Panc1 (cell line): ENCODE measurements at regions not wholly inside any gene's neighbourhood (a gene's known extent, or its start where the extent isn't known, plus 50 kb on each side); places are given as distances from the start of the nearest gene placed in this dataset.

ENCODE experiments used
- ATAC-seq: fragments of 200-7000 bp; cut with Tn5 transposase; 2 replicates; pipeline ENCODE4 v1.9.1; 2020; ENCODE audit warnings: mild to moderate bottlenecking, moderate library complexity
- BruUV-seq: library from RNA; stranded (reverse); fragments of 400-500 nt; replicated peaks from 2 replicates; lab custom pipeline; 2021; lab: Mats Ljungman, UMichigan
- CTCF ChIA-PET: fragments of 300-600 bp; sonication (Branson Sonifier 250); formaldehyde crosslinking; loops from one replicate; lab custom pipeline; 2022; ENCODE audit warnings: antibody characterized with exemption; lab: Charles Lee
- POLR2A ChIA-PET: fragments of 300-600 bp; sonication (Branson Sonifier 250); formaldehyde crosslinking; loops from one replicate; lab custom pipeline; 2022; ENCODE audit warnings: antibody characterized with exemption; lab: Charles Lee
- DNase-seq: peaks from one replicate; pipeline ENCODE4 v3.0.0-alpha.2; 2010; ENCODE audit warnings: low read depth, low spot score
- H3K27ac ChIP-seq: 2 replicates; pipeline ENCODE4 v1.5.1; 2011; ENCODE audit warnings: mild to moderate bottlenecking, low read length, inconsistent platforms
- H3K27me3 ChIP-seq: fragments of 200-500 bp; sonication (Bioruptor generic); 2 replicates; pipeline ENCODE4 v1.6.0; 2014; ENCODE audit warnings: low read length, inconsistent platforms; ENCODE audit not compliant: control insufficient read depth, insufficient read depth
- H3K36me3 ChIP-seq: fragments of 200-500 bp; sonication (Bioruptor generic); 2 replicates; pipeline ENCODE4 v1.5.1; 2014; ENCODE audit warnings: inconsistent platforms, mild to moderate bottlenecking, low read length, moderate library complexity; ENCODE audit not compliant: control insufficient read depth, insufficient read depth
- H3K4me1 ChIP-seq: 2 replicates; pipeline ENCODE4 v1.5.1; 2011; ENCODE audit warnings: inconsistent platforms, mild to moderate bottlenecking, low read length, moderate library complexity; ENCODE audit not compliant: control insufficient read depth, insufficient read depth
- H3K4me3 ChIP-seq, 2 experiments: 2 replicates each; pipeline ENCODE4 v1.5.1; 2011 to 2012; ENCODE audit warnings: low read depth in 2 of 2, low read length in 2 of 2, mild to moderate bottlenecking in 2 of 2, inconsistent platforms in 1 of 2, moderate library complexity in 1 of 2
- H3K9me3 ChIP-seq: fragments of 200-500 bp; sonication (Bioruptor generic); 2 replicates; pipeline ENCODE4 v1.5.1; 2014; ENCODE audit warnings: low read depth, mild to moderate bottlenecking, inconsistent platforms, low read length, moderate library complexity; ENCODE audit not compliant: control insufficient read depth, insufficient read depth
- CTCF ChIP-seq: fragments of 450-650 bp; IDR thresholded peaks from 2 replicates; pipeline ENCODE4 v1.5.1; 2017; ENCODE audit warnings: mild to moderate bottlenecking
- POLR2AphosphoS5 ChIP-seq: IDR thresholded peaks from 2 replicates; pipeline ENCODE4 v1.6.1; 2012; ENCODE audit warnings: mild to moderate bottlenecking, low read depth, low read length, moderate library complexity
- REST ChIP-seq, 2 experiments: IDR thresholded peaks; 2 replicates each; pipeline ENCODE4 v1.6.1; 2011 to 2012; ENCODE audit warnings: low read depth in 2 of 2, control low read depth in 1 of 2, low read length in 1 of 2, mild to moderate bottlenecking in 1 of 2, moderate library complexity in 1 of 2; ENCODE audit not compliant: insufficient read depth in 1 of 2
- SIN3A ChIP-seq: IDR thresholded peaks from 2 replicates; pipeline ENCODE4 v1.6.1; 2012; ENCODE audit warnings: low read depth, mild to moderate bottlenecking, low read length, moderate library complexity, borderline replicate concordance; ENCODE audit not compliant: insufficient read depth
- TCF7L2 ChIP-seq: IDR thresholded peaks from 2 replicates; pipeline ENCODE4 v1.6.1; 2011; ENCODE audit warnings: mild to moderate bottlenecking, low read depth, low read length, inconsistent platforms
- in situ Hi-C: cut with HindIII; loops from 2 replicates; pipeline ENCODE4 v1.10.0; 2016; ENCODE audit warnings: low sequenced_read_pairs, low pct_unique_long_range_greater_than_20kb
- intact Hi-C: fragments of 100-400 bp; cut with micrococcal nuclease; formaldehyde crosslinking; loops from one replicate; pipeline ENCODE4 v1.10.0; 2022; ENCODE audit not compliant: unreplicated experiment

- no peak for ATAC-seq
- Histone ChIP-seq H3K4me3 (no peak overlapping the region), H3K27me3 (no peaks in the 10 kb centered on the region), H3K9me3 (no peaks in the 10 kb centered on the region), H3K27ac (no peak overlapping the region), H3K36me3 (no peaks in the 10 kb centered on the region), H3K4me1 (no peaks in the 10 kb centered on the region)
- no peak for DNase-seq
- TF ChIP-seq TCF7L2 (no peak), POLR2AphosphoS5 (no peak), CTCF (no peak), REST (IDR thresholded peaks at IDR 0.05; ENCODE audit: insufficient read depth in 1 of 2, low read depth in 2 of 2, low read length in 1 of 2) (no peak), SIN3A (no peak)
- ChIA-PET CTCF (no interaction called here), POLR2A (interaction anchor here (0.6 kb wide), 1 partner anchor 243 kb away, joined by 3 read pairs; no protein-coding TSS in a partner anchor)
- BruUV-seq, result no TSS peak
- in situ Hi-C loops (no loop called here), intact Hi-C loops (no loop called here)
These were observed 72.9 kb downstream of the C1QL2 start for GRCh38 chr2:119085613-119086012.

GRCh38 chr2:119083416-119083815, 75.1 kb downstream of the C1QL2 start:
- TF ChIP-seq REST (IDR thresholded peaks at IDR 0.05; ENCODE audit: insufficient read depth in 1 of 2, low read depth in 2 of 2, low read length in 1 of 2), result no peak
- no peak for TF ChIP-seq SIN3A
- no peak for TF ChIP-seq POLR2AphosphoS5
- no peak for TF ChIP-seq TCF7L2
- TF ChIP-seq CTCF, result no peak
- no peaks in the 10 kb centered on the region for H3K27me3 ChIP-seq
- in situ Hi-C loops (no loop called here), intact Hi-C loops (no loop called here)
- ChIA-PET CTCF (no interaction called here), POLR2A (no interaction called here)
- H3K4me1 ChIP-seq, result no peaks in the 10 kb centered on the region
- no peaks in the 10 kb centered on the region for H3K9me3 ChIP-seq
- H3K36me3 ChIP-seq, result no peaks in the 10 kb centered on the region
- no TSS peak for BruUV-seq
- no peak overlapping the region for H3K4me3 ChIP-seq
- ATAC-seq (no peak), DNase-seq (no peak)
- H3K27ac ChIP-seq, result no peak overlapping the region
